DND-41 (cell line): ENCODE measurements at regions not wholly inside any gene's neighbourhood (a gene's known extent, or its start where the extent isn't known, plus 50 kb on each side); places are given as distances from the start of the nearest gene placed in this dataset.

Source experiments
- EZH2 ChIP-seq: IDR thresholded peaks from 3 replicates; pipeline ENCODE4 v1.6.1; 2012; ENCODE audit warnings: borderline replicate concordance, low read depth, mild to moderate bottlenecking, moderate library complexity, low read length, inconsistent platforms; ENCODE audit not compliant: severe bottlenecking
- TF ChIP-seq, protein P1 (sequence below): IDR thresholded peaks from 2 replicates; pipeline ENCODE4 v1.5.1; 2012; ENCODE audit warnings: borderline replicate concordance, low read length, moderate library complexity, mild to moderate bottlenecking; ENCODE audit not compliant: poor library complexity, severe bottlenecking; ENCODE audit errors: extremely low read depth

DNA sequence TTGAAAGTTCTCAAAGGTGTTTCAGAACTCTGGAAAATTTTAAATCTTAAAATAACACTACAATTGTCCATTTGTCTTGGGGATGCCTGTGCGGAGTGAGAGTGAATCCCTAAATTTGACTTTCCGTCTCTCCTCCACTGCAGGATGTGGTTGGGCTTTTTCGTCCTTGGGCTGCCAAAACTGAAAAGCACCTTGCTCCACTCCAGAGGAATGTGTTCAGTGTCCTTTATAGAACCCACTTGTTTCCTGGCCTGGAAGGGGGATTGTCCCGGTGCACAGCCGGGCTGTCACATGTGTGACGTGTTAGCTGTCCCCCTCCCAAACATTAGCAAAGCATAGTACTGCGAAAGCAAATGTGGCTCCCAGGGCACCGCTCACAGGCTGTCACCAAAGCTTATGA is 69.6 kb upstream of the ATP10A start:
- no peak for TF ChIP-seq EZH2
- TF ChIP-seq, protein P1, sequence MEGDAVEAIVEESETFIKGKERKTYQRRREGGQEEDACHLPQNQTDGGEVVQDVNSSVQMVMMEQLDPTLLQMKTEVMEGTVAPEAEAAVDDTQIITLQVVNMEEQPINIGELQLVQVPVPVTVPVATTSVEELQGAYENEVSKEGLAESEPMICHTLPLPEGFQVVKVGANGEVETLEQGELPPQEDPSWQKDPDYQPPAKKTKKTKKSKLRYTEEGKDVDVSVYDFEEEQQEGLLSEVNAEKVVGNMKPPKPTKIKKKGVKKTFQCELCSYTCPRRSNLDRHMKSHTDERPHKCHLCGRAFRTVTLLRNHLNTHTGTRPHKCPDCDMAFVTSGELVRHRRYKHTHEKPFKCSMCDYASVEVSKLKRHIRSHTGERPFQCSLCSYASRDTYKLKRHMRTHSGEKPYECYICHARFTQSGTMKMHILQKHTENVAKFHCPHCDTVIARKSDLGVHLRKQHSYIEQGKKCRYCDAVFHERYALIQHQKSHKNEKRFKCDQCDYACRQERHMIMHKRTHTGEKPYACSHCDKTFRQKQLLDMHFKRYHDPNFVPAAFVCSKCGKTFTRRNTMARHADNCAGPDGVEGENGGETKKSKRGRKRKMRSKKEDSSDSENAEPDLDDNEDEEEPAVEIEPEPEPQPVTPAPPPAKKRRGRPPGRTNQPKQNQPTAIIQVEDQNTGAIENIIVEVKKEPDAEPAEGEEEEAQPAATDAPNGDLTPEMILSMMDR: no peak
